Esophagus muscularis mucosa (tissue), 4 donors: ENCODE measurements at regions not wholly inside any gene's neighbourhood (a gene's known extent, or its start where the extent isn't known, plus 50 kb on each side); places are given as distances from the start of the nearest gene placed in this dataset.

Source experiments
- DNase-seq: peaks from one replicate; pipeline ENCODE4 v3.0.0-alpha.2; 2017; ENCODE audit errors: extremely low spot score
- H3K27ac ChIP-seq, 4 donors: fragments of 200-600 bp; sonication (generic); replicated peaks in 1 of 4; 1 replicate in 3 of 4; 2 replicates in 1 of 4; pipeline ENCODE4 v1.5.1; 2016 to 2019; ENCODE audit warnings: mild to moderate bottlenecking in 1 of 4
- H3K27me3 ChIP-seq, 4 donors: fragments of 200-600 bp; sonication (generic); one replicate each; pipeline versions ENCODE4 v1.5.1 to v1.6.0; 2016 to 2019
- H3K36me3 ChIP-seq, 4 donors: fragments of 200-600 bp; sonication (generic); one replicate each; pipeline ENCODE4 v1.5.1; 2016 to 2019
- H3K4me1 ChIP-seq, 4 donors: fragments of 200-600 bp; sonication (generic); one replicate each; pipeline ENCODE4 v1.5.1; 2016 to 2019
- H3K4me3 ChIP-seq, 4 donors: fragments of 200-600 bp; sonication (generic); 1 replicate in 2 of 4; 2 replicates in 2 of 4; pipeline ENCODE4 v1.5.1; 2016 to 2019; ENCODE audit warnings: mild to moderate bottlenecking in 4 of 4, moderate library complexity in 1 of 4
- H3K9me3 ChIP-seq, 4 donors: fragments of 200-600 bp; sonication (generic); 1 replicate in 3 of 4; 2 replicates in 1 of 4; pipeline ENCODE4 v1.5.1; 2016 to 2019
- CTCF ChIP-seq, 3 experiments: fragments of 200-600 bp in 2 of 3; fragments of 450-650 bp in 1 of 3; sonication (generic) in 2 of 3; IDR thresholded peaks; one replicate each; pipeline ENCODE4 v1.5.1; 2017 to 2019; ENCODE audit warnings: antibody characterized with exemption in 3 of 3, mild to moderate bottlenecking in 2 of 3, moderate library complexity in 1 of 3
- EP300 ChIP-seq: sonication (generic); formaldehyde crosslinking; IDR thresholded peaks from one replicate; pipeline ENCODE4 v1.6.1; 2017; ENCODE audit warnings: antibody characterized with exemption
- POLR2A ChIP-seq: fragments of 450-650 bp; IDR thresholded peaks from one replicate; pipeline ENCODE4 v1.6.1; 2017; ENCODE audit warnings: antibody characterized with exemption, moderate library complexity, mild to moderate bottlenecking, low read depth
- POLR2AphosphoS5 ChIP-seq, 2 donors: sonication (generic); formaldehyde crosslinking; IDR thresholded peaks; one replicate each; pipeline ENCODE4 v1.6.1; 2017; ENCODE audit warnings: antibody characterized with exemption in 2 of 2
- WGBS: methylation state at CpG from one replicate; pipeline ENCODE4 v1.1.5; 2018; 5-methylcytosine and 5-hydroxymethylcytosine counted together
- intact Hi-C: fragments of 100-400 bp; cut with DNase I; formaldehyde crosslinking; loops from one replicate; pipeline ENCODE4 v1.15.1; 2023

GRCh38 chr4:187618701-187619281, 376.8 kb upstream of the ZFP42 start:
- H3K9me3 ChIP-seq: peaks cover 0 to 1% (median 0%) of the 10 kb centered on the region in 4 donors
- no peak for TF ChIP-seq POLR2AphosphoS5 (IDR thresholded peaks at IDR 0.05)
- TF ChIP-seq EP300: no peak
- TF ChIP-seq CTCF (IDR thresholded peaks at IDR 0.05): no peak
- no peak for TF ChIP-seq POLR2A
- no peak overlapping the region for H3K4me3 ChIP-seq
- WGBS: 66% methylated on average over 2 of the region's 2 CpGs
- no peaks in the 10 kb centered on the region for H3K4me1 ChIP-seq
- intact Hi-C loops: no loop called here
- no peak for DNase-seq
- no peak overlapping the region for H3K27ac ChIP-seq
- no peaks in the 10 kb centered on the region for H3K36me3 ChIP-seq
- H3K27me3 ChIP-seq: no peaks in the 10 kb centered on the region

GRCh38 chr4:187619319-187619718, 376.3 kb upstream of the ZFP42 start:
- no peaks in the 10 kb centered on the region for H3K27me3 ChIP-seq
- peaks cover 0 to 6% (median 0%) of the 10 kb centered on the region in 4 donors for H3K9me3 ChIP-seq
- DNase-seq: no peak
- TF ChIP-seq EP300: no peak
- TF ChIP-seq CTCF (IDR thresholded peaks at IDR 0.05): no peak
- no peak for TF ChIP-seq POLR2AphosphoS5 (IDR thresholded peaks at IDR 0.05)
- TF ChIP-seq POLR2A: no peak
- H3K27ac ChIP-seq: no peak overlapping the region
- intact Hi-C loops: no loop called here
- no peaks in the 10 kb centered on the region for H3K36me3 ChIP-seq
- H3K4me3 ChIP-seq: no peak overlapping the region
- H3K4me1 ChIP-seq: no peaks in the 10 kb centered on the region
- WGBS: 80% methylated on average over 4 of the region's 4 CpGs

GRCh38 chr4:187632260-187632995, 363.1 kb upstream of the ZFP42 start:
- H3K27ac ChIP-seq: no peak overlapping the region
- peaks cover 0 to 7% (median 0%) of the 10 kb centered on the region in 4 donors for H3K9me3 ChIP-seq
- no peak overlapping the region for H3K4me3 ChIP-seq
- H3K4me1 ChIP-seq: no peaks in the 10 kb centered on the region
- no peaks in the 10 kb centered on the region for H3K36me3 ChIP-seq
- TF ChIP-seq POLR2A (no peak), EP300 (no peak), CTCF (IDR thresholded peaks at IDR 0.05) (no peak), POLR2AphosphoS5 (IDR thresholded peaks at IDR 0.05) (no peak)
- H3K27me3 ChIP-seq: no peaks in the 10 kb centered on the region
- intact Hi-C loops: no loop called here
- no peak for DNase-seq
- WGBS: 82% methylated on average over 8 of the region's 8 CpGs

- WGBS: 83% methylated on average over 2 of the region's 2 CpGs
- intact Hi-C loops: no loop called here
- no peak overlapping the region for H3K4me3 ChIP-seq
Observed at GRCh38 chr4:187633245-187633644, 362.3 kb upstream of the ZFP42 start.

More at GRCh38 chr4:187633245-187633644, 362.3 kb upstream of the ZFP42 start:
- TF ChIP-seq EP300 (no peak), POLR2A (no peak), POLR2AphosphoS5 (IDR thresholded peaks at IDR 0.05) (no peak), CTCF (IDR thresholded peaks at IDR 0.05) (no peak)
- Histone ChIP-seq H3K27me3 (no peaks in the 10 kb centered on the region), H3K9me3 (peaks cover 0 to 7% (median 0%) of the 10 kb centered on the region in 4 donors), H3K27ac (no peak overlapping the region), H3K4me1 (no peaks in the 10 kb centered on the region), H3K36me3 (no peaks in the 10 kb centered on the region)
- no peak for DNase-seq
